ENCODE measurements at regions not wholly inside any gene's neighbourhood (a gene's known extent, or its start where the extent isn't known, plus 50 kb on each side); places are given as distances from the start of the nearest gene placed in this dataset.

DNA sequence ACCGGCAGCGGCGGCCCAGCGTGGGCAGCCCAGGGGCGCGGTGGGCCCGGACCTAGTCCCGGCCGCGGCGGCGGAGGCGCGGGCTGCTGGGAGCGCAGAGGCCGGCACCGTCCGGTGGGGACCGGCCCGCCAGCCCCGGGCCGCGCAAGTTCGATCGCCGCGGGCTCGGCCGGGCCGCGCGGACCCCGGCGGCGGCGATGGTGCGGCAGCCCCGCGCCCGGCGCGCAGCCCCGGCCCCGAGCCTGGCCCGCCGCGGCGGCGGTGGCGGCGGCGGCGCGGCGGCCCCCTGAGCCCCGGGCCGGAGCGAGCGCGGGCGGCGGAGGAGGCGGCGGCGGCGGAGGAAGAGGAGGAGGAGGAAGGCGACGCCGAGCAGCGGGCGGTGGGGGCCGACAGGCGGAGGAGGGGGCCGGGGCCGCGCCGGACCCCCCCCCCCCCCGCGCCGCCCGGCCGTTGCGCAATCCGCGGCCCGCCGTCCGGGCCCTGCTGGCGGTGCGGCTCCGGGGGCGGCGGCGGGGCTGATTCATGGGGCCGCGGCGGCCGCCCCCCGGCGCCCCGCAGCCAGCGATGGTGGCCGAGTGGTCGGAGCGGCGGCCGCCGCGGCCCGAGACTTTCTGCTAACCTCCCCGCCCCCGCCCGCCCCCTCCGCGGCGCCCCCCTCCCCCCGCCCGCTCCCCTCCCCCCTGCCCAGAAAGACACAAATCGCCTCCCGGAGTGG is 1251.9 kb downstream of the BRD1 start:
- DNase-seq = no peak

DNA sequence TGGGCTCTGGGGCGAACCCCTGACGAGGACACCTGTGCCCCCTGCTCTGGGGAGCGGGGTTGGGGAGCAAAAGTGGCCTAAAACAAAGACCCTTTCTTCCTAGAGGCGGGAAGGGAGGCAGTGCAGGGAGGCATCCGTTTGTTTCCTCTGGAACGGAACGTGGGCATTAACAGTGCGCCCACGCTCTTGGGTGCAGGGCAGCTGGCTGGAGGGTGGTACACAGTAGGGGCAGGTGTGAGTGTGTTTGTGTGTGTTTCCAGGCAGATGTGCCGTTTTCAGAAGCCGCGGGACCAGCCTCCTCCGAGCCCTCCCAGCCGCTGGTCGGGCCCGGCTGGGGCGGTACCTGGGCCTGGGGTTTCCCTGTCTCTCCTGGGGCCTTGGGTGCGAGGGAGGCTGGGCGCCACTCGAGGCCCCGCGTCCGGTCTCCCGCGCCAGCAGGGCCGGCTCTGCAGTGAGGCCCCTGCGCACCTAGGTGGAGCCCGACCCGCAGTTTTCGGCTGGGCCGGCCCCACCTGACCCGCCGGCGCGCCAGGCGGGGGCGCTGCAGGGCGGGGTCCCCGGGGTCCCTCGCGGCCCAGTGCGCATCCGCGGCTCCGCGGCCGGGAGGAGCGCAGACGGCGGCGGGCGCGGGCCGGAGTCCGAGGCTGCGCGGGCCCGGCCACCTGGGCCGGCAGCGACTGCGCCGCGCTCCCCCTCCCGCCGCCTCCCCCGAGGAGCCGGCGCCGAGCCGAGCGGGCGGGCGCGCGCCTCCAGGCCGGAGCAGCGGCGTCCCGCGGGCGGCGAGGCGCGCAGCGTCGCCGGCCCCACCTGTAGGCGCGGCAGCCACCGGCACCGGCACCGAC is 1252.7 kb downstream of the BRD1 start:
- no peak for DNase-seq

DNA sequence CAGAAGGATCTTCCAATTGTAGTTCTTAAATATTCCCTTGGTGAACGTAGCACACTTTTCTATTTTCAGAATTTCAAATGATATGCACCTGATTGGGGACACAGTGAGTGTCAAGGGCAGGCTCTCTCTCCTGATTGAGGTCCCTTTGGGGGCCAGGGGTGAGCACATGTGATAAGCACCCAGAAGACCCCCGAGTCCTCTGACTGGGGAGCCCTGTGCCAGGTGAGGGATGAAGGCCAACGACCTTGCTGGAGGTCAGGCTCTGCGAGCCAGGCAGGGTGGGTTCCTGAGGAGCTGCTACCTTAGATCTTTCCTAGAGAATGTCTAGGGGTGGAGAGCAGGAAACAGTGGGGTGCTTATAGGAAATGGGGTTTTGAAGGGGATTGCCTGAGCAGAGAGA is 1253.9 kb downstream of the BRD1 start:
- DNase-seq = no peak

DNA sequence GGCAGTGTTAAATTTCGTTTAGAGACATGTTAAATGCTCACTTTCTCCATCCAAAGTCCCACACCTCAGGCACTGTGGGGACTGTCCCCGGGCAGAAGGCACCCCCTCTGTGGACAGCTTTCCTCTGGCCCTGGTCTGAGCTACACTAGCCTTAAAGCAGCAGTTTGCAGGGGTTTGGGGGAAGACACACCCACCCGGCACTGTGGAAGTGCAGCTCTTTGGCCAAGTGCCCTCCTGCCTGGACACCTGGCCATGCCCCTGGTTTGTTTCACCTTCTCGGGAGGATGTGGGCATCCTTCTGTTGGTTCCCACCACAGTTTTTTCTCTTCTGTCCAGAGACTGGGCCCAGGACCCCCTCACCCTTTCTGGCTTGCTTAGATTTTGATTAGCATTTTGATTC is 1254.7 kb downstream of the BRD1 start:
- DNase-seq = no peak

DNA sequence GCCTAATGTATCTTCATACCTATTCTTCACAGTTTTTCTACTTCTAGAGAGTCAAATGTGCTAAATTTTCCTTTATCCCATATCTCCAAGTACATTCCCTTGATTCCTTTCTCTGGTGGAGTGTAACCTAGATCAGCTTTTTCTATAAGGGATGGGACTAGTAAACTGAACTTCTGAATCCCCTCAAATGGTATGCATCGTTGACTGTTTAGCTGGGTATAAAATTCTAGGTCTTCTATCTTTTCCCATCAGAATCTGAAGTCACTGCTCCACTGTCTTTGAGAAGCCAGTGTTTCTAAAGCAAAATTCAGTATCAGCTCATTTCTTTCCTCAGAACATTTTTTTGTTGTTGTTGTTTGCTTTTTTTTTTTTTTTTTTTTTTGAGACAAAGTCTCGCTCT is 1256.8 kb downstream of the BRD1 start:
- DNase-seq = no peak

DNA sequence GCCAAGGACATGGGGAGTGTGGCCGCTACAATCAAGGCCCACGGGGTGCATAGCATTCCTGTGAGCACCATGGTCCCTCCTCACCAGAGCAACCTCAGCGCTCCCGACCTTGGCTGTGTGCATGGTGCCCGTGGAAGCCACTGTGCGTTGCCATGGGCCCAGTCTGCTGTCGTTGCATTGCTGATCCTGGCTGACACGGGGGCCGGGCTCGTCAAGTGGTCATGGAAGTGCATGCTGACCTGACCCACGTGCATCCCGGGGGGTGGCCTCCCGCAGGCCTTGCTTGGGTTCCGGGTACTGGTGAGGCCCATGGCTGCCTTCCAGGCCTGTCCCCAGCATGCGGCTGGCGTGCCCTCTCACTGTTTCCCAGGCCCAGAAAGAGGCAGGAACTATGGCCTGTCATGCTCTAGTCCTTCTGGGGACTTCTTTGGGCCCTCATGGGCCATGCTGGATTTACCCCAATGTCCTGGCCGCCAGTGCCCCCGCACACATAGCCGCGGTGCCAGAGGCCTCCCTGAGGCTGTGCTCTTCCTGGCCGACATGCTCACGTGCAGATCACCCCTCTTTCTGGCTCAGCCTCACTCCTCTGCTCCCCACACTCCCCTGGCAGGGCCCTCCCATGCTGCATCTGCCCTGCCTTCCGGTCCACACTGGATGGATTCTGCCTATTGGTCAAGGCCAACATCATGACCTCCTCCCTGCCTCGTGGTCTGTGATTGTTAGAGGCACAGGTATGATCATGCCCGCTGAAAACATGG is 1258.0 kb downstream of the BRD1 start:
- no peak for DNase-seq

DNA sequence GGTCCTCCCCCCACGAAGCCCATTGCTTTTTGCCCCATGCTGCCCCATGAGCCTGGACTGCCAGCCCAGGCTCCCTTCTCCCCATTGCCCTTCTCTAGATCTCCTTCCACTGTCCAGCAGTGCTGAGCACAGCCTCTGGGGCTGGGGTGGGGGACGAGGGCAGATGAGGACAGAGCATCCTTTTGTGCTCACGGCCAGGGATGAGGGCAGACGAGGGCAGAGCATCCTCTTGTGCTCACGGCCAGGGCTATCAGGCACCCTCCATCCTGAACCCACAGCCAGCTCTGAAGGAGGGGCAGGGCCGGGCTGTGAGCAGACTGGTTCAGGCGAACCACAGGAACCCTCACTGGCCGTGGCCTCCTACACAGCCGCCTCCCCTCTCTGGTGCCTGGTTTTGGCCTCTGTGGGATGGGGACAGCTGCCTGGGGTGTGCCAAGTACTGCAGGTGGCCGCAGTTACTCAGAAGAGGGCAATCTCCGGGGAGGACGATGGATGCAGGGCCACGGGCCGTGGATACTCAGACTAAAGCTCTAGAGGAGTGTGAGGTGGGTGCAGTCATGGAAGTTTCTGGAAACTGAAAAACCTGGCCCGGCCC is 1258.8 kb downstream of the BRD1 start:
- DNase-seq = no peak

DNA sequence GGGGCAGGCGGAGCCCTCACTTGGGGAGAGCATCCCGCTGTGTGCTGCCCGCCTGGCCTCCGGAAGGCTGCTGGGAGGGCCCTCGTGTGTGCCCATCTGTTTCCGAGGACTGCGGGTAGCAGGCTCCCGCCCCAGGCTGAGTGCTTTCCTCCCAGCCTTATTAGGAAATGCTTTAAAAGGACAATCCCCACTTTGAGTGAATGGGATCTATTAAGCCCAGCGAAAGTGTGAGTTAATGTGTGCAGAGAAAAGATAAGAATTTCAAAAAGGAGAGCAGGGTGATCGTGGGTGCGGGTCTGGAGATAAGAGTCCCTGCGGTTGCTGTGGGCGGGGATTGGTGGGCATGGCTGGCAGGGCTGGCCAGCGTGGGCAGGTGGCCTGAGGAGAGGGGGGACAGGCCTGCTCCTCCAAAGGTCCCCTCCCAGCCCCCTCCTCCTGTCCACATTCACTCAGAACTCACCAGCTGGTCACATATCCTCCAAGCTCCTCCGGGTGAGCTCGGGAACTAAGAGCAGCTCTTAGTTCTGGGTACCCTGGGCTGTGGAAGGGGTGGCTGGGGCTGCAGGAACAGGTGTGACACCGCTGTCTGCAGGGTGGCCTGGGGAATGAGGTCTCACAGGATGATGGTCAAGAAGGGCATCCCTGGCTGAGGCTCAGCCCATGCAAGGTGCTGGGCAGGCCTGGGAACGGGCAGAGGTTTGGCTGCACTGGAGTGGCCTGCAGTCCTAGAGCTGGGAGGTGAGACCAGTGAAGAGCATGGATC is 1260.3 kb downstream of the BRD1 start:
- no peak for DNase-seq

DNA sequence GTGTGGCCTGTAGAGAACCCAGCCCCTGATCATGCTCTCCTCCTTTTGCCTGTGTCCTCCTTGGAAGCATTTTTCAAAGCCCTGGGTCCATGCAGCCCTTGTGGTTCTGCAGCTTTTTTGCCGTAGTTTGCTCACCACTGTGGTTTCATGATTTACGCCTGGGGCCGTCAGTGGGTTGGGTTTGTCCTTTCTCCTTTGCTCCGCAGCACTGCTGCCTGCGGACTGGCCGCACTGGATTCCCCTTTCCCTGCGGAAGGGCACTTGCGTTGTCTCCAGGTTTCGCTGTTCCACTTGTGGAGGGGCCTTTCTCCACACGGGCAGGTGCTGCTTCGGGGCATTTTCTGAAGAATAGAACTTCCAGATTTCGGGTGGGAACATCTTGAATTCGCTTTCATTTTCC is 1260.9 kb downstream of the BRD1 start:
- DNase-seq = no peak

DNA sequence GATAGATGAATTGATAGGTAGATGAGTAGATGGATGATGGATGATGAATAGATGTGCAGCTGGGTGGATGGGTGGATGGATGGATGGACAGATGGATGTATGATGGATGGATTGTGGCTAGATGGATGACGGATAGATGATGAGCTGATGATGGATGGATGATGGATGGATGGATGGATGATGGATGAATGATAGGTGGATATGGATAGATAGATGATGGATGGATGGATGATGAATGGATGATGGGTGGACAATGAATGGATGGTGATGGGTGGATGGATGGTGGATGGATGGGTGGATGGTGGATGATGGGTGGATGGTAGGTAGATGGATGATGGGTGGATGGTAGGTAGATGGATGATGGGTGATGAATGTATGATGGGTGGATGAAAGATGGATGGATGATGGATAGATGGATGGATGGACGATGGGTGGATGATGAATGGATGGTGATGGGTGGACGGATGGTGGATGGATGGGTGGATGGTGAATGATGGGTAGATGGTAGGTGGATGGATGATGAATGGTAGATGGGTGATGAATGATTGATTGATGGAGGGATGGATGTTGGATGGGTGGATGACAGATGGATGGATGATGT is 1261.7 kb downstream of the BRD1 start:
- DNase-seq = no peak

DNA sequence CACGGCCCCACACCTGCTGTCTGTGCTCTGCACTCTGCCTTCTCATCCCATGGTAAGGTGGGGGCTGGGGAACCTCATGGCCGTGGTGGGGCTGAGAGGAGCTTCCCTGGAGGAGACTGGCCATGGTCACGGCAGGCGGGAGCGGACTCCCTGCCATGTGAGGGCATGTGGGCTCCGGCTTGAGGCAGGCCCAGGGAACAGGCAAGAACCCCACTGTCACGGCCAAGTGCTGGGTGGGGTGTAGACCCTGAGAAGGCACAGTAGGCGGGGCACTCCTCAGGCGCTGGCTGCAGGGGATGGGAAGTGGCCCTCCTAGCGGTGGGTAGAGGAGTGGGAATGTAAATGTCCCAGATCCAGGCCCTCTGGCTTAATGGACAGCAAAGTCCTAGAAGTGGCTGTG is 1262.7 kb downstream of the BRD1 start:
- DNase-seq = no peak

DNA sequence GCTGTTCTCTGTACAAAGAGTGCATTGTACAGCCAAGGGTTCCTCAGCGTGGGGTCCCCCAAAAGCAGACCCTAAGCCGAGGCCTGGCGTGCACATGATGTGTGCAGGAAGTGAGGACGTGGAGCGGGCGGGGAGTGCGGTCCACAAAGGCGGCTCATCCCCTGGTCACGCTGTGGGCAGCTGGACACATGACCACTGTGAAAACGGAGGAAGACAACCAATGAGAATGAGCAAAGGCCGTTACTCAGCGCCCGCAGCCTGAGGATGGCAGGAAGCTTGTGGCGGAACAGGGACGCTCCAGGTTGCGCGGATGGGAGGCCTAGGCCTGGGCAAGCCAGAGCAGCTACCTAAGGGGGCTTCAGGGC is 1263.7 kb downstream of the BRD1 start:
- no peak for DNase-seq

DNA sequence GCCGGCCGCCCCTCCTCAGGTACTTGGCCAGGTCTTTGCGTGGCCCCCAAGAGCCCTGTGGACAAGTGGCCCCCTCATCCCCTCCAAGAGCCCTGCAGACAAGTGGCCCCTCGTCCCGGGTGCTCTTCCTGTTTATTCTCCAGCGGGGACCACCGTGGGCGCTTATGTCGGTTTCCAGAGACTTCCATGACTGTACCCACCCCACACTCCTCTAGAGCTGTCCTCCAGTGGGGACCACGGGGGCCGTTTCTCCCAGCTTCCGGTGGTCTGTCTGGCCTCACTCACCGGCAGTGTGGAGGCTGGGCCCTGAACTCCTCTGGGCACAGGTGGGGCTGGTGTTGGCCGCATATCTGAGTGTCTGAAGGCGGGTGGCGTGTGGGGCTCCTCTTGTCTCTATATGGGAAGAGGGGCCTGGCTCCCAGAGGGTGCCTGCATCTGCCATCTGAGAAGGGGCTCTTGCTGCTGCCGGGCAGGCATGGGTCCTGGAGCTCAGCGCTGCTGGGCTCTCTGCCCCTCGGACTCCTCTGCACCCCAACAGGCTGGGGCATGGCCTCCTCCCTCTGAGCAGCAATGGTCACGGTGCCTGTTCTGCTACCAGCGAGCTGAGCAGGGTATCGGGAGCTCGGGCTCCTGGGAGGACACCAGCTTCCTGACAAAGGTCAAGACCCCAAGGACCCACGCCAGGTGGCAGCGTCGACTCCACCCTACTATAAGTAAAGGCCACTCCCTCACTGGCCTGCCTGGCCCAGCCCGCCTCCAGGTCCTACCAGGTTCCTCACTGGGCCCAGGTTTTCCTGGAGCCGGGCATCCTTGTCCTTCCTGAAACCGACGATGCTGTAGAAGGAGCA is 1264.3 kb downstream of the BRD1 start:
- no peak for DNase-seq

DNA sequence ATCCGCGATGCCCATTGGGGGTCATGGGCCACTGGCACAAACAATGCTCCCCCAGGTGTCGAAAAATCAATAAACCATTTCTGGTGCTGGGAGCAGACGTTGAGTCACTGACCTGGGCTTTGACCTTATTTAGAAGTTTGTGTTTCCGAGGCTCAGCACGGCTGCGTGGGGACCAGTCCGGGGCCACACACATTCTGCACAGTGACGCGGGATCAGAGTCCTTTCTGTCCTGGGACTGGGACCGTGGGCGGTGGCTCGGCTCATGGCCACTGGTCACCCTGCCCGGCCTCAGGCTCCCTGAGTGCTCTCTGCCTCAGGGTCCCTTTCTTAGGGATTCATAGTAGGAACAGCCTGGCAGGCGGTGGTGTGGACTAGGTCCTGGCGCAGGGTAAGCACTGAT is 1266.0 kb downstream of the BRD1 start:
- no peak for DNase-seq

DNA sequence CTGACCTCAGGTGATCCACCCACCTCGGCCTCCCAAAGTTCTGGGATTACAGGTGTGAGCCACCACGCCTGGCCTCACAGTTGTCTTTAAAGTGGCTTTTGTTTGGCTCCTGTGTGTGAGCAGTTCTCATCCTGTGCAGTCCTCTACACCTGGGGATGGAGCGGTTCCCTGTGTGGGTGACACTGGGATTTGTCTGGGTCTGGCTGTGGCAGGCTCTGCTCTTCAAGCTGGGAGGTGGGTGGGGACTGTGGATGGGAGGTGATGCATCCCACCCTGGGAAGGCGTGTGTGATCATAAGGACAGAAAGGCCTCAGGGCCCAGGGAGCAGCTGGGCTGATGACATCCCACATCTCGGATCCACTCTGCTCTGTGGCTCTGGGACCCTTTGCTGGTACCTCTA is 1266.8 kb downstream of the BRD1 start:
- DNase-seq = no peak

DNA sequence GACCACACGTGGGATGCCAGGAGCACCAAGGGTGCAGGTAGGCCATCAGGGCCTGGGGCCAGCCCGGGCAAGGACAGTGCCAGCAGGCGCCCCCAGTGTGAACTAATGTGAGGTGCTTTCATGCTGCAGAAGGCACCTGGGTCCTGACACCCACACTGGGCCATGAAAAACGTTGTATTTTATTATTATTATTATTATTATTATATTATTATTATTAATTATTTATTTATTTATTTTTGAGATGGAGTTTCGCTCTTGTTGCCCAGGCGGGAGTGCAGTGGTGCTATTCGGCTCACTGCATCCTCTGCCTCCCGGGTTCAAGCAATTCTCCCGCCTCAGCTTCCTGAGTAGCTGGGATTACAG is 1267.3 kb downstream of the BRD1 start:
- DNase-seq = no peak

DNA sequence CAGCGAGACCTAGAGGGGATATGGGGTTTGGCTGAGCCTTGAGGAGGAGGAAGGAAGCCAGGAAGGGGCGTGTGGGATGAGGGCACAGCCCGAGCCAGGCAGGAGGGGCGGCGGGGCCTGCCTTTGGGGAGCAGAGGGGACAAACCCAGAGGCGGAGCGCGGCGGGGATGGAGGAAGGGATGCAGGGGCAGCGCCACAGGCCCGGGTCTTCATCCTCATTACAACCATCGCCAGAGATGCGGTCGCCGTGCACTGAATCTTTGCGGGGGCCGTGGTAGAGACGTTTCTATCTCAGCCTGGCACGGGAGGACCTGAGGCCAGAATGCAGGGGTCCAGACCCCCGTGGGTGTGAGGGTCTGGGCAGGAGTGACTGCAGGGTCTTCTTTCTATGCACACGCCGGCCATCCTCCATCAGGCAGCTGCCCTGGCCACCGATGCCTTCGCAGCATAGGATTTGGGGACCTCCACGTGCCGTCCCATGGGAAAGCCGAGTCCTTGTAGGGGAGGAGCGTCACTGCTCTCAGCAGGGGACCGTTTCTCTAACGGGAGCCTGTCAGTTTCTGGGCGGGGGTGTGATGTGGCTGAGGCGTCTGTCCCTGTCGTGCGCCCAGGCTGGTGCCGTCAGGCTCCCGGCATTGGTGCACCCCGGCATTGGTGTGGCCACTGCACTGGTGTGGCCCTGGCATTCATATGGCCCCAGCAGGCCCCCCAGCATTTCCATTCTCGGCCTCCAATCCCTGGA is 1267.9 kb downstream of the BRD1 start:
- no peak for DNase-seq

DNA sequence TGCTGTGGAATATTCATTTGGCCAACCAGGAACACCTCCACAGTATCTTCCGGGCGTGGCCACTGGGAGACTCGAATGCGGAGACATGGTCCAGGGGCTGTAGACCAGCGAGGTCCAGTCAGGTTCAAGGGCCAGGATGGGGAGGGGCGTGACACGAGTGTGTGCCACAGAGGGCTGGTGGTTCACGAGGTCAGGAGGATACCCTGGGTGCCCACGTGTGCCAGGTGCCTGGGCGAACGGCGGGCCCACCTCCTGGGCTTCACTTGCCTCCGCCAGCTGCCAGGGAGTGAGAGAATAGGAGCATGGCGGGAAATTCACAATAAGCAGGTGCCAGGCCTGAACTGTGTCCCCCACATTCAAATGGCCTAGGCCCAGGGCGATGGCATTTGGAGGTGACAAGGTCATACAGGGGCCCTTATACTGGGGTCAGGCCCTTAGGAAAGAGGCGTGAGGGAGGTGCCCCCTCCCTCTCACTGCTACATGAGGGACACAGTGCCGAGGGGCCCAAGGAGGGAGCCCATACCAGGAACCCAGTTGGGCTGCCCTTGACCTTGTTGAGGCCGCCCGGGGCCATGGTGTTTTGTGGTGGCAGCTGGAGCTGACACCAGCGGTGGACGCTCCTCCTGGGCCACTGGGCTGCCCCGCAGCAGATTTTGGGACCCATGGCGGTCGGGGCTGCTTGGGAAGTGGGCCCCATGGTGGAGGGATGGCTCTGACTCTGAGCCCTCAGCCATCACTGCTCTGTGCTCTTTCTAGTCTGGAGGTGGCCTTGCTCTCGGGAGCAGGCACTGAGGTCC is 1268.9 kb downstream of the BRD1 start:
- DNase-seq = no peak

DNA sequence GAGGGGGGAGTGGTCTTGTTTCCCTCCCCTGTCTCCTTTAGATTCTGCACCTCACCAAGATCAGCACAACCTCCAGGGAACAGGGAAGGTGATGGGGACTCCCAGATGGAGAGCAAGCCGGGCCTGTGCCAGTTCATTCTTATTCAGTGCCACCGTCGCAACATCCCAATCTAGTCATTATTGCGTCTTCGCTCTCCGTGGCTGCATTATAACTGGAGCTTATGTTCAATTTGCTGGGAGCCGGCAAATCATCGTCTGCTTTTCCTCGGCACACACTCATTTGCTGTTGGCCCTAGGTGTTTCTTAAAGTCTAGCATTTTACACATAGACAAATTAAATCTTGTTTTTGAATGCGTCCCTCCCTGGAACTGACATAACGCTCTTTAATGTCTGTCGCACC is 1269.7 kb downstream of the BRD1 start:
- DNase-seq = no peak

All from skin of body (tissue), 1 donor.